IMR-90 (cell line): ENCODE measurements at regions not wholly inside any gene's neighbourhood (a gene's known extent, or its start where the extent isn't known, plus 50 kb on each side); places are given as distances from the start of the nearest gene placed in this dataset.
"Not testable (repeated sequence)": the region's sequence is repeated elsewhere in the genome, so short reads cannot be mapped to it uniquely, and the experiment has no call there.

Source experiments
- ATAC-seq: fragments of 200-7000 bp; cut with Tn5 transposase; 2 replicates; pipeline ENCODE4 v1.9.1; 2020; ENCODE audit warnings: low read depth, mild to moderate bottlenecking, moderate library complexity
- BruUV-seq: library from RNA; stranded (reverse); fragments of 400-500 nt; replicated peaks from 2 replicates; lab custom pipeline; 2021; lab: Mats Ljungman, UMichigan
- CTCF ChIA-PET: fragments of 300-600 bp; formaldehyde crosslinking; extraction: SDS; loops from one replicate; lab custom pipeline; 2021; ENCODE audit warnings: antibody characterized with exemption; lab: Yijun Ruan, JAX
- POLR2A ChIA-PET: fragments of 300-600 bp; sonication (Branson Sonifier 250); formaldehyde crosslinking; loops from one replicate; lab custom pipeline; 2022; ENCODE audit warnings: antibody characterized with exemption; ENCODE audit not compliant: unreplicated experiment; lab: Charles Lee
- DNase-seq: peaks from one replicate; pipeline ENCODE4 v3.0.0; 2013
- H2AFZ ChIP-seq: replicated peaks from 2 replicates; pipeline ENCODE3; 2013; ENCODE audit warnings: low read length, mild to moderate bottlenecking; ENCODE audit not compliant: poor library complexity
- H2AK5ac ChIP-seq: 2 replicates; pipeline ENCODE4 v1.6.1; 2013; ENCODE audit warnings: low read depth, low read length, inconsistent platforms
- H2AK9ac ChIP-seq: replicated peaks from 2 replicates; pipeline ENCODE3; 2013; ENCODE audit warnings: mild to moderate bottlenecking, low read depth, low read length, moderate library complexity; ENCODE audit not compliant: poor library complexity
- H2BK120ac ChIP-seq: 2 replicates; pipeline ENCODE4 v1.6.1; 2013; ENCODE audit warnings: low read depth, low read length, inconsistent platforms
- H2BK15ac ChIP-seq: 3 replicates; pipeline ENCODE4 v1.6.1; 2013; ENCODE audit warnings: low read depth, low read length, inconsistent platforms
- H2BK20ac ChIP-seq: 2 replicates; pipeline ENCODE4 v1.6.1; 2013; ENCODE audit warnings: low read depth, mild to moderate bottlenecking, inconsistent platforms, low read length, moderate library complexity
- H2BK5ac ChIP-seq: 2 replicates; pipeline ENCODE4 v1.6.1; 2013; ENCODE audit warnings: mild to moderate bottlenecking, low read depth, low read length, inconsistent platforms; ENCODE audit not compliant: poor library complexity, severe bottlenecking
- H3K14ac ChIP-seq: replicated peaks from 2 replicates; pipeline ENCODE4 v1.6.1; 2013; ENCODE audit warnings: low read depth, low read length, inconsistent platforms
- H3K18ac ChIP-seq: 2 replicates; pipeline ENCODE4 v1.6.1; 2013; ENCODE audit warnings: low read depth, low read length, control low read depth
- H3K23ac ChIP-seq: 2 replicates; pipeline ENCODE4 v1.6.1; 2013; ENCODE audit warnings: low read depth, low read length, inconsistent platforms
- H3K27ac ChIP-seq: 2 replicates; pipeline ENCODE4 v1.5.1; 2013; ENCODE audit warnings: mild to moderate bottlenecking, control low read depth, low read length; ENCODE audit not compliant: insufficient read depth
- H3K27me3 ChIP-seq: 2 replicates; pipeline ENCODE4 v1.6.1; 2013; ENCODE audit warnings: low read length; ENCODE audit not compliant: control insufficient read depth, insufficient read depth
- H3K36me3 ChIP-seq: 2 replicates; pipeline ENCODE4 v1.6.1; 2013; ENCODE audit warnings: low read length, mixed read lengths; ENCODE audit not compliant: control insufficient read depth, insufficient read depth
- H3K4ac ChIP-seq: 2 replicates; pipeline ENCODE4 v1.6.1; 2013; ENCODE audit warnings: low read depth, low read length, inconsistent platforms
- H3K4me1 ChIP-seq: 2 replicates; pipeline ENCODE4 v1.6.1; 2013; ENCODE audit warnings: low read length, mixed read lengths; ENCODE audit not compliant: control insufficient read depth, insufficient read depth
- H3K4me2 ChIP-seq: 2 replicates; pipeline ENCODE4 v1.6.1; 2013; ENCODE audit warnings: low read depth, mild to moderate bottlenecking, control low read depth, low read length, moderate library complexity
- H3K4me3 ChIP-seq: 2 replicates; pipeline ENCODE4 v1.5.1; 2013; ENCODE audit warnings: low read depth, mild to moderate bottlenecking, control low read depth, low read length, moderate library complexity; ENCODE audit not compliant: insufficient read depth
- H3K56ac ChIP-seq: 2 replicates; pipeline ENCODE4 v1.6.1; 2013; ENCODE audit warnings: low read length, inconsistent platforms; ENCODE audit not compliant: insufficient read depth; ENCODE audit errors: extremely low read depth
- H3K79me1 ChIP-seq, 2 experiments: 2 replicates each; pipeline ENCODE4 v1.6.1; 2013; ENCODE audit warnings: low read length in 2 of 2, inconsistent platforms in 1 of 2, low read depth in 1 of 2
- H3K9ac ChIP-seq: 2 replicates; pipeline ENCODE4 v1.6.1; 2013; ENCODE audit warnings: low read depth, low read length, control low read depth
- H3K9me1 ChIP-seq: 2 replicates; pipeline ENCODE4 v1.6.1; 2013; ENCODE audit warnings: low read length, inconsistent platforms; ENCODE audit not compliant: insufficient read depth
- H3K9me3 ChIP-seq: 2 replicates; pipeline ENCODE4 v1.6.1; 2013; ENCODE audit warnings: low read length; ENCODE audit not compliant: control insufficient read depth, insufficient read depth
- H4K20me1 ChIP-seq: 2 replicates; pipeline ENCODE4 v1.6.1; 2013; ENCODE audit warnings: low read length, inconsistent platforms; ENCODE audit not compliant: insufficient read depth
- H4K5ac ChIP-seq: 2 replicates; pipeline ENCODE4 v1.6.1; 2013; ENCODE audit warnings: mild to moderate bottlenecking, low read depth, low read length, control low read depth
- H4K8ac ChIP-seq, 2 experiments: 2 replicates each; pipeline ENCODE4 v1.6.1; 2013; ENCODE audit warnings: low read depth in 2 of 2, low read length in 2 of 2, control low read depth in 1 of 2, inconsistent platforms in 1 of 2
- H4K91ac ChIP-seq: 2 replicates; pipeline ENCODE4 v1.6.1; 2013; ENCODE audit warnings: low read depth, low read length, inconsistent platforms; ENCODE audit not compliant: insufficient read depth
- BHLHE40 ChIP-seq: fragments of 150-350 bp; IDR thresholded peaks from 2 replicates; pipeline ENCODE4 v1.6.1; 2016; ENCODE audit warnings: mild to moderate bottlenecking, low read depth, low read length
- CEBPB ChIP-seq: IDR thresholded peaks from 2 replicates; pipeline ENCODE4 v1.6.1; 2012; ENCODE audit warnings: low read depth, low read length, improper control_type of control experiment
- WGBS, 2 experiments: methylation state at CpG; one replicate each; pipeline versions ENCODE4 v1.1.5 to v1.1.7; 2013; ENCODE audit warnings: missing lambda C conversion rate in 2 of 2; ENCODE audit not compliant: insufficient read length in 1 of 2; ENCODE audit errors: extremely low coverage in 2 of 2; 5-methylcytosine and 5-hydroxymethylcytosine counted together
- dilution Hi-C: fragments of 300-500 bp; cut with HindIII; formaldehyde crosslinking; loops from one replicate; pipeline ENCODE4 v1.14.3; 2018; ENCODE audit warnings: low sequenced_read_pairs; ENCODE audit not compliant: unreplicated experiment
- in situ Hi-C: fragments of 300-500 bp; cut with MboI; formaldehyde crosslinking; loops from 3 replicates; pipeline ENCODE4 v1.14.3; 2019; ENCODE audit warnings: low sequenced_read_pairs, inconsistent platforms, mixed read lengths
- intact Hi-C: fragments of 100-400 bp; cut with micrococcal nuclease; formaldehyde crosslinking; loops from 2 replicates; pipeline ENCODE4 v1.10.0; 2022

- Histone ChIP-seq H2AK5ac (no peak overlapping the region), H2BK120ac (no peak overlapping the region), H3K18ac (no peak overlapping the region), H2BK5ac (no peak overlapping the region), H3K4me3 (no peak overlapping the region), H3K79me1 (peaks cover 18 to 29% of the 10 kb centered on the region in 2 experiments), H2AFZ (no peak overlapping the region), H3K9me3 (no peaks in the 10 kb centered on the region), H3K27me3 (no peaks in the 10 kb centered on the region), H3K4me2 (no peak overlapping the region), H2BK15ac (no peak overlapping the region), H4K91ac (no peak overlapping the region), H4K8ac (no peak overlapping the region), H3K9me1 (no peaks in the 10 kb centered on the region; the same call in 1 of the 2 replicates), H4K5ac (no peak overlapping the region), H3K4me1 (0 out of 2 replicates have a peak, but pooled peaks cover 2% of the 10 kb centered on the region), H2BK20ac (no peak overlapping the region), H3K4ac (no peak overlapping the region), H3K9ac (no peak overlapping the region), H3K14ac (no peak overlapping the region), H3K56ac (no peak overlapping the region), H4K20me1 (no peaks in the 10 kb centered on the region), H2AK9ac (no peak overlapping the region), H3K36me3 (no peaks in the 10 kb centered on the region), H3K23ac (no peak overlapping the region; the same call in 1 of the 2 replicates), H3K27ac (no peak overlapping the region)
- no CpG with 5 or more reads among the region's 4 CpGs for WGBS, 2 experiments
- ATAC-seq (no peak), DNase-seq (no peak)
- intact Hi-C loops: no loop called here
- ChIA-PET POLR2A (no interaction called here), CTCF (no interaction called here)
- TF ChIP-seq BHLHE40 (no peak), CEBPB (peak; percentile 49)
- in situ Hi-C loops: no loop called here
- dilution Hi-C loops: no loop called here
- no TSS peak for BruUV-seq
These were observed 614.4 kb downstream of the LIG4 start for GRCh38 chr13:107600971-107601370.

GRCh38 chr13:107596306-107596705 lies 619.0 kb downstream of the LIG4 start:
- H2BK15ac ChIP-seq, H2AFZ ChIP-seq, BruUV-seq, H3K9ac ChIP-seq, H3K27me3 ChIP-seq, H3K4me1 ChIP-seq, H2AK5ac ChIP-seq, H3K56ac ChIP-seq, H3K23ac ChIP-seq, H4K8ac ChIP-seq, H3K4ac ChIP-seq, CTCF ChIA-PET, H3K18ac ChIP-seq, H3K9me3 ChIP-seq, intact Hi-C loops, H2BK5ac ChIP-seq, H4K20me1 ChIP-seq, H3K4me2 ChIP-seq, H3K27ac ChIP-seq, H2BK120ac ChIP-seq, H3K14ac ChIP-seq, H4K91ac ChIP-seq, H3K4me3 ChIP-seq, H2BK20ac ChIP-seq, H2AK9ac ChIP-seq, H3K36me3 ChIP-seq, H4K5ac ChIP-seq, dilution Hi-C loops, H3K9me1 ChIP-seq, ATAC-seq, POLR2A ChIA-PET, in situ Hi-C loops: not testable (repeated sequence)
- peak; percentile 57 for DNase-seq
- WGBS, 2 experiments: no CpG with 5 or more reads among the region's 5 CpGs
- peaks cover 10 to 34% of the 10 kb centered on the region in 2 experiments for H3K79me1 ChIP-seq
